Suprapubic skin (tissue), 3 donors: ENCODE measurements at regions not wholly inside any gene's neighbourhood (a gene's known extent, or its start where the extent isn't known, plus 50 kb on each side); places are given as distances from the start of the nearest gene placed in this dataset.

ENCODE experiments used
- POLR2AphosphoS5 ChIP-seq, 3 donors: sonication (generic); formaldehyde crosslinking; IDR thresholded peaks; one replicate each; pipeline ENCODE4 v1.6.1; 2017; ENCODE audit warnings: antibody characterized with exemption in 3 of 3
- TF ChIP-seq, protein P1 (sequence below), 2 donors: fragments of 200-600 bp in 1 of 2; fragments of 450-650 bp in 1 of 2; sonication (generic) in 1 of 2; IDR thresholded peaks; one replicate each; pipeline ENCODE4 v1.5.1; 2016 to 2019; ENCODE audit warnings: antibody characterized with exemption in 2 of 2, mild to moderate bottlenecking in 1 of 2, moderate library complexity in 1 of 2

DNA sequence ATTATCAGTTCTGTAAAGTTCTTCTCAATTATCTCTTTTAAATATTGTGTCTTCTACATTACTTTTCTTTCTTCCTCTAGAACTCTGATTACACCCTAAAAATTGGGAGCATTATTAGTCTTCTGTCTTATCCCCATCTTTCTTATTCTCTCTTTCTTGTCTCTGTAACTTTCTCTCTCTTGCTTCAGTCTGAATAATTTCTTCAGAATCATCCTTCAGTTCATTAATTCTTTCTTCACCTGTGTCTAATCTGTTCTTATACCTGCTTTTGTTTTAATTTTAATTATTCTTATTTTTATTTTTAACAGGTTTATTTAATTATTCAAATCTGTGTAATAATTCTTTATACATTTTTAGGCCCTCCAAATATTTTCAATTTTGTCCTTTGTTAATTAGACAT, 114.3 kb downstream of the GATA3 start:
- no peak for TF ChIP-seq POLR2AphosphoS5 (IDR thresholded peaks at IDR 0.05)
- TF ChIP-seq, protein P1, sequence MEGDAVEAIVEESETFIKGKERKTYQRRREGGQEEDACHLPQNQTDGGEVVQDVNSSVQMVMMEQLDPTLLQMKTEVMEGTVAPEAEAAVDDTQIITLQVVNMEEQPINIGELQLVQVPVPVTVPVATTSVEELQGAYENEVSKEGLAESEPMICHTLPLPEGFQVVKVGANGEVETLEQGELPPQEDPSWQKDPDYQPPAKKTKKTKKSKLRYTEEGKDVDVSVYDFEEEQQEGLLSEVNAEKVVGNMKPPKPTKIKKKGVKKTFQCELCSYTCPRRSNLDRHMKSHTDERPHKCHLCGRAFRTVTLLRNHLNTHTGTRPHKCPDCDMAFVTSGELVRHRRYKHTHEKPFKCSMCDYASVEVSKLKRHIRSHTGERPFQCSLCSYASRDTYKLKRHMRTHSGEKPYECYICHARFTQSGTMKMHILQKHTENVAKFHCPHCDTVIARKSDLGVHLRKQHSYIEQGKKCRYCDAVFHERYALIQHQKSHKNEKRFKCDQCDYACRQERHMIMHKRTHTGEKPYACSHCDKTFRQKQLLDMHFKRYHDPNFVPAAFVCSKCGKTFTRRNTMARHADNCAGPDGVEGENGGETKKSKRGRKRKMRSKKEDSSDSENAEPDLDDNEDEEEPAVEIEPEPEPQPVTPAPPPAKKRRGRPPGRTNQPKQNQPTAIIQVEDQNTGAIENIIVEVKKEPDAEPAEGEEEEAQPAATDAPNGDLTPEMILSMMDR (IDR thresholded peaks at IDR 0.05) = no peak
